ENCODE measurements at regions not wholly inside any gene's neighbourhood (a gene's known extent, or its start where the extent isn't known, plus 50 kb on each side); places are given as distances from the start of the nearest gene placed in this dataset.
"Not testable (repeated sequence)": the region's sequence is repeated elsewhere in the genome, so short reads cannot be mapped to it uniquely, and the experiment has no call there.

- H3K4me1 ChIP-seq; H3K27ac ChIP-seq; H3K9me3 ChIP-seq; H3K36me3 ChIP-seq; H3K4me3 ChIP-seq; H3K27me3 ChIP-seq; intact Hi-C loops (cut with DNase I): not testable (repeated sequence)
- peak in 1 of 2 donors; percentile 25 for DNase-seq (ENCODE audit: extremely low spot score in 2 of 2)
These were observed 2882.3 kb downstream of the RPIA start for GRCh38 chr2:91573755-91574154.

GRCh38 chr2:91574255-91574654 is 2882.8 kb downstream of the RPIA start:
- intact Hi-C loops (cut with DNase I): not testable (repeated sequence)

GRCh38 chr2:91575701-91576100 is 2884.2 kb downstream of the RPIA start:
- DNase-seq (ENCODE audit: extremely low spot score in 2 of 2): peak; percentile 16 to 69
- H3K27ac ChIP-seq; H3K9me3 ChIP-seq; intact Hi-C loops (cut with DNase I); H3K4me3 ChIP-seq; H3K4me1 ChIP-seq; H3K27me3 ChIP-seq; H3K36me3 ChIP-seq: not testable (repeated sequence)

More at GRCh38 chr2:91574255-91574654, 2882.8 kb downstream of the RPIA start:
- not testable (repeated sequence) for H3K36me3 ChIP-seq, H3K27ac ChIP-seq, H3K27me3 ChIP-seq, H3K4me3 ChIP-seq, H3K4me1 ChIP-seq, H3K9me3 ChIP-seq
- DNase-seq (ENCODE audit: extremely low spot score in 2 of 2): peak; percentile 44 to 46

- H3K4me3 ChIP-seq; H3K36me3 ChIP-seq; intact Hi-C loops (cut with DNase I); H3K27me3 ChIP-seq; H3K27ac ChIP-seq; H3K4me1 ChIP-seq; H3K9me3 ChIP-seq; DNase-seq (ENCODE audit: extremely low spot score in 2 of 2): not testable (repeated sequence)
These were observed 2885.9 kb downstream of the RPIA start for GRCh38 chr2:91577406-91577805.

GRCh38 chr2:91578678-91579077 is 2887.2 kb downstream of the RPIA start:
- not testable (repeated sequence) for H3K4me3 ChIP-seq

GRCh38 chr2:91579555-91579954 is 2888.1 kb downstream of the RPIA start:
- intact Hi-C loops (cut with DNase I); H3K27ac ChIP-seq; H3K4me1 ChIP-seq; H3K36me3 ChIP-seq; H3K27me3 ChIP-seq; H3K4me3 ChIP-seq; H3K9me3 ChIP-seq: not testable (repeated sequence)
- DNase-seq (ENCODE audit: extremely low spot score in 2 of 2): peak in 1 of 2 donors; percentile 46

More at GRCh38 chr2:91578678-91579077, 2887.2 kb downstream of the RPIA start:
- intact Hi-C loops (cut with DNase I); H3K9me3 ChIP-seq; H3K27me3 ChIP-seq; H3K27ac ChIP-seq; H3K36me3 ChIP-seq; H3K4me1 ChIP-seq; DNase-seq (ENCODE audit: extremely low spot score in 2 of 2): not testable (repeated sequence)

- H3K27ac ChIP-seq; H3K27me3 ChIP-seq; H3K36me3 ChIP-seq; H3K9me3 ChIP-seq; DNase-seq (ENCODE audit: extremely low spot score in 2 of 2); H3K4me3 ChIP-seq; intact Hi-C loops (cut with DNase I); H3K4me1 ChIP-seq: not testable (repeated sequence)
These were observed 2888.6 kb downstream of the RPIA start for GRCh38 chr2:91580043-91580442.

- H3K27ac ChIP-seq; intact Hi-C loops (cut with DNase I); H3K4me1 ChIP-seq; H3K4me3 ChIP-seq; H3K9me3 ChIP-seq; H3K36me3 ChIP-seq; H3K27me3 ChIP-seq: not testable (repeated sequence)
- DNase-seq (ENCODE audit: extremely low spot score in 2 of 2): peak; percentile 11 to 19
These were observed 2895.6 kb downstream of the RPIA start for GRCh38 chr2:91587098-91587497.

GRCh38 chr2:91587908-91588535 is 2896.5 kb downstream of the RPIA start:
- H3K9me3 ChIP-seq; H3K27ac ChIP-seq; intact Hi-C loops (cut with DNase I); H3K27me3 ChIP-seq; H3K36me3 ChIP-seq; H3K4me3 ChIP-seq; H3K4me1 ChIP-seq: not testable (repeated sequence)
- peak in 1 of 2 donors; percentile 96 for DNase-seq (ENCODE audit: extremely low spot score in 2 of 2)

- not testable (repeated sequence) for H3K9me3 ChIP-seq, H3K36me3 ChIP-seq
These were observed 2897.3 kb downstream of the RPIA start for GRCh38 chr2:91588782-91589223.

GRCh38 chr2:91589454-91590328 is 2898.2 kb downstream of the RPIA start:
- H3K4me1 ChIP-seq; H3K4me3 ChIP-seq; intact Hi-C loops (cut with DNase I); H3K27ac ChIP-seq; H3K27me3 ChIP-seq; H3K36me3 ChIP-seq; H3K9me3 ChIP-seq: not testable (repeated sequence)
- peak; percentile 79 to 95 for DNase-seq (ENCODE audit: extremely low spot score in 2 of 2)

More at GRCh38 chr2:91588782-91589223, 2897.3 kb downstream of the RPIA start:
- H3K4me3 ChIP-seq; intact Hi-C loops (cut with DNase I); H3K4me1 ChIP-seq; H3K27ac ChIP-seq; H3K27me3 ChIP-seq: not testable (repeated sequence)
- DNase-seq (ENCODE audit: extremely low spot score in 2 of 2): peak; percentile 74 to 92

- H3K27ac ChIP-seq; H3K36me3 ChIP-seq; H3K9me3 ChIP-seq; H3K27me3 ChIP-seq; H3K4me3 ChIP-seq; intact Hi-C loops (cut with DNase I); H3K4me1 ChIP-seq: not testable (repeated sequence)
- DNase-seq (ENCODE audit: extremely low spot score in 2 of 2): peak; percentile 56 to 72
These were observed 2898.9 kb downstream of the RPIA start for GRCh38 chr2:91590381-91590780.

GRCh38 chr2:91591066-91591465 is 2899.6 kb downstream of the RPIA start:
- H3K4me3 ChIP-seq; H3K36me3 ChIP-seq; H3K27me3 ChIP-seq; H3K27ac ChIP-seq; H3K4me1 ChIP-seq; intact Hi-C loops (cut with DNase I); H3K9me3 ChIP-seq: not testable (repeated sequence)
- peak; percentile 32 to 49 for DNase-seq (ENCODE audit: extremely low spot score in 2 of 2)

GRCh38 chr2:91597436-91597835 is 2906.0 kb downstream of the RPIA start:
- H3K36me3 ChIP-seq; H3K27ac ChIP-seq; H3K4me1 ChIP-seq; H3K9me3 ChIP-seq; H3K27me3 ChIP-seq; intact Hi-C loops (cut with DNase I); H3K4me3 ChIP-seq: not testable (repeated sequence)
- peak; percentile 29 to 82 for DNase-seq (ENCODE audit: extremely low spot score in 2 of 2)
